ENCODE measurements at regions not wholly inside any gene's neighbourhood (a gene's known extent, or its start where the extent isn't known, plus 50 kb on each side); places are given as distances from the start of the nearest gene placed in this dataset.

DNA sequence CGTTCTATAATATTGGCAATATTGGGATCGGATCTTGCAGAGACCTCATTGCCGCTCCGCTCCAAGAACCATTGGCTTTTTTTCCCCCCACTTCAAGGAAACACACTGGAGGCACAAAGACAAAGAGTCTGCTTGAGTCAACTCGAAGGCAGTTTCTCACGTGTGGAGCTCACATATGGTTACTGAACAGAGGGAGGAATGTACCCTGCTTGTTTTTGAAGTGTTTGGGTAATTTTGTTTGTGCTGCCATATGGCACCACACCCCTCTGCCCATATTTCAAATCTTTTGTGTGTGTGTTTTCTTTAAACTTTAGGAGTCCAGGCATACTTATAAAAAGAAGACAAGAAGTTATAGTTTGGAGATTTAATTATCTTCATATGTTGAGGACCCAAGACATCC lies 595.9 kb downstream of the DTWD2 start:
- TF ChIP-seq, protein P1, sequence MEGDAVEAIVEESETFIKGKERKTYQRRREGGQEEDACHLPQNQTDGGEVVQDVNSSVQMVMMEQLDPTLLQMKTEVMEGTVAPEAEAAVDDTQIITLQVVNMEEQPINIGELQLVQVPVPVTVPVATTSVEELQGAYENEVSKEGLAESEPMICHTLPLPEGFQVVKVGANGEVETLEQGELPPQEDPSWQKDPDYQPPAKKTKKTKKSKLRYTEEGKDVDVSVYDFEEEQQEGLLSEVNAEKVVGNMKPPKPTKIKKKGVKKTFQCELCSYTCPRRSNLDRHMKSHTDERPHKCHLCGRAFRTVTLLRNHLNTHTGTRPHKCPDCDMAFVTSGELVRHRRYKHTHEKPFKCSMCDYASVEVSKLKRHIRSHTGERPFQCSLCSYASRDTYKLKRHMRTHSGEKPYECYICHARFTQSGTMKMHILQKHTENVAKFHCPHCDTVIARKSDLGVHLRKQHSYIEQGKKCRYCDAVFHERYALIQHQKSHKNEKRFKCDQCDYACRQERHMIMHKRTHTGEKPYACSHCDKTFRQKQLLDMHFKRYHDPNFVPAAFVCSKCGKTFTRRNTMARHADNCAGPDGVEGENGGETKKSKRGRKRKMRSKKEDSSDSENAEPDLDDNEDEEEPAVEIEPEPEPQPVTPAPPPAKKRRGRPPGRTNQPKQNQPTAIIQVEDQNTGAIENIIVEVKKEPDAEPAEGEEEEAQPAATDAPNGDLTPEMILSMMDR (IDR thresholded peaks at IDR 0.05; ENCODE audit: low read depth, low read length) = no peak
- no peak for TF ChIP-seq EZH2phosphoT487 (IDR thresholded peaks at IDR 0.05; ENCODE audit: low read depth)

Measured in OCI-LY3 (cell line).